ENCODE measurements at regions not wholly inside any gene's neighbourhood (a gene's known extent, or its start where the extent isn't known, plus 50 kb on each side); places are given as distances from the start of the nearest gene placed in this dataset.

DNA sequence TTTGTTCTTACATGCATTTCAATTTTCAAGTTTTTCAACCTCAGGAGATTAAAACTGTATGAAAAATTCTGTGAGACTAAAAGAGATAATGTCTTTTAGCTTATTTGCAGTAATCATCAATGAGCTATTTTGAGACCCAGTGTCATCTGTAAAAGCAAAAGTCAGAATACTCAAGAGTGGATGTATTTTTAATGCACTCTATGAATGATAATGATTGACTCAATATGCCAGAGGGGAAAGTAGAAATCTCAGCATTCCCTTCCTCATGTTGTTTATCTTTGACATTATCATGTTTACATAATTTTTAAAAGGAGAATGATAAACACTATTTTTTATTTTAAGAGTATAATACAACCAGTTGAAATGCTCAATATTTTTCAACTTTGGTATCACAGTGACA, 162.1 kb downstream of the MMUT start (continued):
- TF ChIP-seq CEBPZ (IDR thresholded peaks at IDR 0.05; ENCODE audit: low read depth, low read length), result no peak
- no peak for TF ChIP-seq RB1 (IDR thresholded peaks at IDR 0.05; ENCODE audit: borderline replicate concordance)

GRCh38 chr6:49300443-49300842, 162.6 kb downstream of the MMUT start:
- ChIA-PET POLR2A (no interaction called here), RAD21 (ENCODE audit: unreplicated experiment) (no interaction called here), CTCF (interaction anchor here (0.5 kb wide), 2 partner anchors 12 to 130 kb away, joined by 3 read pairs; no protein-coding TSS in a partner anchor), SMC1A (ENCODE audit: uncharacterized antibody, unreplicated experiment) (no interaction called here)
- Histone ChIP-seq H3K4me2 (ENCODE audit: control insufficient read depth, insufficient read depth) (no peak overlapping the region), H3K27ac (ENCODE audit: control insufficient read depth, insufficient read depth) (no peak overlapping the region), H2AFZ (ENCODE audit: control insufficient read depth, low read depth, low read length) (no peak overlapping the region), H3K9me3 (replicated peaks; ENCODE audit: control insufficient read depth, insufficient read depth, low read length) (no peaks in the 10 kb centered on the region), H3K27me3 (replicated peaks in 1 of 2; ENCODE audit: control insufficient read depth in 2 of 2, insufficient read depth in 2 of 2, low read length in 1 of 2) (no peaks in the 10 kb centered on the region), H3K4me3 (no peak overlapping the region), H3K9ac (ENCODE audit: control insufficient read depth, insufficient read depth, low read length) (no peak overlapping the region), H3K79me2 (ENCODE audit: control insufficient read depth, insufficient read depth, low read length) (no peaks in the 10 kb centered on the region), H3K4me1 (ENCODE audit: control insufficient read depth, insufficient read depth, low read length) (no peaks in the 10 kb centered on the region), H4K20me1 (ENCODE audit: control insufficient read depth, insufficient read depth) (no peaks in the 10 kb centered on the region), H3K36me3 (ENCODE audit: control insufficient read depth in 2 of 2, insufficient read depth in 2 of 2, low read length in 1 of 2) (no peaks in the 10 kb centered on the region)
- FAIRE-seq (no peak), ATAC-seq (no peak), DNase-seq (ENCODE audit: low read depth, low spot score) (no peak)
- in situ Hi-C loops (cut with MboI), result no loop called here
- intact Hi-C loops (cut with micrococcal nuclease; ENCODE audit: unreplicated experiment), result no loop called here
- WGBS (ENCODE audit: insufficient coverage, insufficient replicate concordance, low lambda C conversion rate, missing lambda C conversion rate), result 0% methylated on average over 1 of the region's 1 CpG
- no TSS peak for BruUV-seq (replicated peaks)
- TF ChIP-seq NFYA (IDR thresholded peaks at IDR 0.05; ENCODE audit: borderline replicate concordance, low read depth, low read length) (no peak), SMAD5 (IDR thresholded peaks at IDR 0.05; ENCODE audit: low read depth) (no peak), GATAD2B (conservative IDR thresholded peaks at IDR 0.05; ENCODE audit: low read depth) (no peak), TCF7 (IDR thresholded peaks at IDR 0.05; ENCODE audit: borderline replicate concordance) (no peak), NR2C1 (IDR thresholded peaks at IDR 0.05) (no peak), SMC3 (IDR thresholded peaks at IDR 0.05; ENCODE audit: borderline replicate concordance, low read length) (no peak), NBN (IDR thresholded peaks at IDR 0.05) (no peak), ATF7 (IDR thresholded peaks at IDR 0.05; ENCODE audit: low read depth) (no peak), KAT2A (conservative IDR thresholded peaks at IDR 0.05; ENCODE audit: control insufficient read depth, low read depth, low read length) (no peak), POU2F2 (IDR thresholded peaks at IDR 0.05; ENCODE audit: borderline replicate concordance, low read depth, low read length) (no peak), CREB1 (IDR thresholded peaks at IDR 0.05; ENCODE audit: low read depth) (no peak), E2F8 (IDR thresholded peaks at IDR 0.05; ENCODE audit: low read depth, partially characterized antibody) (no peak), NFXL1 (IDR thresholded peaks at IDR 0.05; ENCODE audit: borderline replicate concordance) (no peak)
- TF ChIP-seq, protein P1, sequence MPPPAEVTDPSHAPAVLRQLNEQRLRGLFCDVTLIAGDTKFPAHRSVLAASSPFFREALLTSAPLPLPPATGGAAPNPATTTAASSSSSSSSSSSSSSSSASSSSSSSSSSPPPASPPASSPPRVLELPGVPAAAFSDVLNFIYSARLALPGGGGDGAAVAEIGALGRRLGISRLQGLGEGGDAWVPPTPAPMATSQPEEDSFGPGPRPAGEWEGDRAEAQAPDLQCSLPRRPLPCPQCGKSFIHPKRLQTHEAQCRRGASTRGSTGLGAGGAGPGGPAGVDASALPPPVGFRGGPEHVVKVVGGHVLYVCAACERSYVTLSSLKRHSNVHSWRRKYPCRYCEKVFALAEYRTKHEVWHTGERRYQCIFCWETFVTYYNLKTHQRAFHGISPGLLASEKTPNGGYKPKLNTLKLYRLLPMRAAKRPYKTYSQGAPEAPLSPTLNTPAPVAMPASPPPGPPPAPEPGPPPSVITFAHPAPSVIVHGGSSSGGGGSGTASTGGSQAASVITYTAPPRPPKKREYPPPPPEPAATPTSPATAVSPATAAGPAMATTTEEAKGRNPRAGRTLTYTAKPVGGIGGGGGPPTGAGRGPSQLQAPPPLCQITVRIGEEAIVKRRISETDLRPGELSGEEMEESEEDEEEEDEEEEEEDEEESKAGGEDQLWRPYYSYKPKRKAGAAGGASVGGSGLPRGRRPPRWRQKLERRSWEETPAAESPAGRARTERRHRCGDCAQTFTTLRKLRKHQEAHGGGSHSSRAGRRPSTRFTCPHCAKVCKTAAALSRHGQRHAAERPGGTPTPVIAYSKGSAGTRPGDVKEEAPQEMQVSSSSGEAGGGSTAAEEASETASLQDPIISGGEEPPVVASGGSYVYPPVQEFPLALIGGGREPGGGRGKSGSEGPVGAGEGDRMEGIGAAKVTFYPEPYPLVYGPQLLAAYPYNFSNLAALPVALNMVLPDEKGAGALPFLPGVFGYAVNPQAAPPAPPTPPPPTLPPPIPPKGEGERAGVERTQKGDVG (CRISPR knock-in tag; IDR thresholded peaks at IDR 0.05), result no peak

All from GM12878 (cell line).